Erythroblast (primary cell): ENCODE measurements at regions not wholly inside any gene's neighbourhood (a gene's known extent, or its start where the extent isn't known, plus 50 kb on each side); places are given as distances from the start of the nearest gene placed in this dataset.

Source experiments
- DNase-seq, 2 experiments: peaks; one replicate each; lab custom pipeline; 2025; lab: John Stamatoyannopoulos, UW
- GATA1 ChIP-seq: IDR thresholded peaks from 2 replicates; pipeline ENCODE4 v1.6.1; 2011; ENCODE audit warnings: low read depth, mild to moderate bottlenecking, control low read depth, low read length, moderate library complexity
- POLR2A ChIP-seq: IDR thresholded peaks from 2 replicates; pipeline ENCODE4 v1.6.1; 2011; ENCODE audit warnings: mild to moderate bottlenecking, low read length

DNA sequence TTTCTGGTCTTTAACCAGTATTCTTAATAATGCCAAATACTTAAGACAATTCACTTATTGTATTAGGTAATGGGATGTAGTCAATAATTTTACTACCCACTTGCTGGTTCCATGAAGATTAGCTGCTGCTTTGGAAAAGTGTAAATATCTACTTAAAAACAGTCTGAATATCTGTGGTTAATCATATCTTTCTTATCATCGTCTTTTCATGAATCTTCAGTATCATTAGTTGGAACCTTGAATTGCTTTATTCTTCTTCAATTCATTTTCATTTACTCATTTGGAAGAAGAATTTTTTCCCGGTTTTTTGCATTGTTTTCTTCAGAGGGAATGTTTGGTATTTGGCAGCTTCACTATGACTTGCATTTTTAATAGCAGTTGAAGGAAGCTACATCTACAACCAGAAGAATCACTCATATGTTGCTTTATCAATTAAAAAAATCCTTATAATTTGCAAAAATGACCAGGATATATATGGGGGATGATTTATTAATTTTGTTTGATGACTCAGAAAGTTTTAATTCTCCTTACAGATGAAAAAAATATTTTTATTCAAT is 1398.3 kb upstream of the CDH6 start:
- DNase-seq, result peak; percentile 61 to 65
- TF ChIP-seq GATA1 (no peak), POLR2A (no peak)

DNA sequence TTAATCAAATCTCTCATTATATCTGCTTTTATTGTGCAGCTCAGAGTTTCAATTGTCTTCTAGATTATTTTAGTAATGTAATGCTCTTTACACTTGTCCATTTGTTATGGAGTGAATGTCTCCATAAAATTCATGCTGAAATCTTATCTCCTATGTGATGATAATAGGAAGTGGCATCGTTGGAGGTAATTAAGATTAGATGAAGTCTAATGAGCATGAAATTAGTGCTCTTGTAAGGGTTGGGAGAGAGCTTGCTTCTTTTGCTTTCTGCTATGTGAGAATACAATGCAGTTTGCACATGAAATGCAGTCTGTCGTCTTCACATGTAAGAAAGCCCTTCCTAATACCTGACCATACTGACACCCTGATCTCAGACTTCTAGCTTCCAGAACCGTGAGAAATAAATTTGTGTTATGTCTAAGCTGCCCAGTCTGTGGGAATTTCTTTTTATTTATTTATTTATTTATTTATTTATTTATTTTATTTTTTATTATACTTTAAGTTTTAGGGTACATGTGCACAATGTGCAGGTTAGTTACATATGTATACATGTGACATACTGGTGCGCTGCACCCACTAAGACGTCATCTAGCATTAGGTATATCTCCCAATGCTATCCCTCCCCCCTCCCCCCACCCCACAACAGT is 1399.2 kb upstream of the CDH6 start:
- TF ChIP-seq POLR2A (no peak), GATA1 (no peak)
- peak; percentile 9 to 44 for DNase-seq

DNA sequence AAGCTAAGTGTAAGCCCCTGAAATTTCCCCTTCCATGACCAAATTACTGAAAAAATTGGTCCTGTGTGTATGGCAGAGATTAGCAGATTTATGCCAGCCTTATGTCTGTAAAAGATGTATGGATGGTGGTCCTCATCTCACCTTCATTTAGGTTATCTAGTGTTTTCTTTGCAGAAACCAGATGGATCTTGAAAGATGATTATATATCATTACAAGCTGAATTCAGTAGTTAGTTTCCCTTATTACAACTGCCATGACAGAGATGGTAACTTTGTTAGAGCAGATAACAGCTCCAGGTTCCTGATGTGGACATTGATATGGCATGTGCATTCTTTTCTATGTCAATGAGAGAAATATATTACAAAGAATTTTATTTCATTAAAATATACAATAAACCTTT is 1403.2 kb upstream of the CDH6 start:
- TF ChIP-seq POLR2A (no peak), GATA1 (no peak)
- DNase-seq, result no peak

DNA sequence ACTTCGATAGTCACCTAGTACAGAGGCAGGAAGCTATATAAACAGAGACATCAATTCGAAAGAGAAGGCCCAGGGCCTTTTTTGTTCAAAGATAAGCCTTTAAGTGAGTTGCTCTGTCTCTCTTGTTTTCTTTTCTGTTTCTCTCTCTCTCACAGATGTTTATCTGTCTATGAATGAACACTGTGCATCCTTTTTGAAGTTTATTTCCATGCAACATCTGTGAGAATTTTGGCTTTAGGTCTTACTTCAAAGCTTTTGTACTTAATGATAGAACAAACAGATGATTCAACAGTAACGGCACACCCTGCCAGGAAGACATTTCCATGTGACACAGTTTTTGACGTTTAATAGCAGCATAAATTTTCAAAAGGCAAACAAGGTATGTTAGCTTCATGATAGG is 1413.1 kb upstream of the CDH6 start:
- no peak for DNase-seq
- TF ChIP-seq POLR2A, result no peak
- TF ChIP-seq GATA1, result no peak

DNA sequence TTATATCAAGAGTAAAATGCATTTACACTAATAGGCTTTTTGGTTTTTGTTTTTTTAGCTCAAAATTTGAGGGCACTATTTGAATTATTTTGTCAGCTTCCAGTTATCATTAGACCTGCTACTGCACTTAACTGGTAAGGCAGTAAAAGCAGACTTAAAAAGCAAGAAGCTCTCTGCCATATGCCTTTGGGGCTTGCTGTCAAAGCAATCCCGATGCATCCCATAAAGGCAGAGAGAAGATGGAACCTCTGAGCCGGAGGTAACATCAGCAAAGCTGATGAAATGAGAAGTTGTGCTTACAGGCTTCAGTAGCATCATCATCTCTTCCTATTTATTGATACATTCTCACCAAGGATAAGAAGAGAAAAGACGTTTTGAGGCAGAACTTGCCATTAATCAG is 1414.3 kb upstream of the CDH6 start:
- no peak for TF ChIP-seq POLR2A
- TF ChIP-seq GATA1, result no peak

DNA sequence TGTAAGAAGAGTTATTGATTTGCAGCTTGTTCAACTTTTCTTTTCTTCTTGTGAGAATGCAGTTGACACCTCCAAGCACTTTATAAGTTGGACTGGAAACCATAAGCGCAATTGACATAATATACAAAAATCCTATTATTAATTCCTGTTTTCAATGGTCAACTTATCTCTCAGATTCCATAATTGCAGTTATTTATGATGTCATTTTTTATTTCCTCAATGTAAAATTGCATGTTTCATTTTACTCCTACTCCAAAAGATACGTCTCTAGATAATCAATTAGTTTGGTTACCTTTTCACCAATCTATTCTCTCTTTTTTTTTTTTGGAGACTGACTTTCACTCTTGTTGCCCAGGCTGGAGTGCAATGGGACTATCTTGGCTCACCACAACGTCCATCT is 1416.1 kb upstream of the CDH6 start:
- TF ChIP-seq GATA1, result no peak
- TF ChIP-seq POLR2A, result no peak
- DNase-seq, result no peak

More for the DNA sequence above, 1414.3 kb upstream of the CDH6 start:
- no peak for DNase-seq

DNA sequence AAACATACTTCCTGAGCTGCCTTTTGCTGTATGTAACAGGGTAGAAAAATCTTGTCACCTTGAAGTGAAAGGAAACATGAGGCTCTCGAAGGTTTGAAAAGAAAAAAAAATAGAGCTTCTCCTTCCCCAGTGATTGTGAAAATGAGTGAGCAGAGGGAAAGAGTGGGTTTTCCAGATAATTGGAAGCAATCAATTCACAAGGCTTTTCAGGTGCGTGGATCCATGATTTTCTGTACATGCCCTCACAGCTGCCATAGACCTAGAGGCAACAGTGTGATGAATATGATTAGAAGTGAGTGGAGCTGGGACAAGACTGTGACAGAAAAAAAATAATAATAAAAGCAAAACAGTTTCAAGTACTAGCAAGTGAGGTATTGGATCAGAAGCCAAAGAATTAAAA is 1422.5 kb upstream of the CDH6 start:
- TF ChIP-seq GATA1, result no peak
- no peak for TF ChIP-seq POLR2A
- no peak for DNase-seq

DNA sequence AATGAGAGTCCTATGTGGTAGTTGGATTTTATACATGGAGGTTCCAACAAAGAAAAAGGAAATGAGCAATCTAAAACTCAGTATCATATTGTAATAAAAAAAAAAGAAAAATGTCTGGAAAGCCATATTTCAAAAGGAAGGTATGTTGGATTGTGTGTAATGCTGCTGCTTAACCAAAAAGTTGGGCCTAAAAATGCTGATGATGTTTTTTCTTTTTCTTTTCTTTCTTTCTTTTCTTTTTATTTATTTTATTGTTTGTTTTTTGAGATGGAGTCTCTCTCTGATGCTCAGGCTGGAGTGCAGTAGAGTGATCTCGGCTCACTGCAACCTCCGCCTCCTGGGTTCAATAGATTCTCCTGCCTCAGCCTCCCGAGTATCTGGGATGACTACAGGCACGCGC is 1424.0 kb upstream of the CDH6 start:
- no peak for DNase-seq
- TF ChIP-seq GATA1 (no peak), POLR2A (no peak)

DNA sequence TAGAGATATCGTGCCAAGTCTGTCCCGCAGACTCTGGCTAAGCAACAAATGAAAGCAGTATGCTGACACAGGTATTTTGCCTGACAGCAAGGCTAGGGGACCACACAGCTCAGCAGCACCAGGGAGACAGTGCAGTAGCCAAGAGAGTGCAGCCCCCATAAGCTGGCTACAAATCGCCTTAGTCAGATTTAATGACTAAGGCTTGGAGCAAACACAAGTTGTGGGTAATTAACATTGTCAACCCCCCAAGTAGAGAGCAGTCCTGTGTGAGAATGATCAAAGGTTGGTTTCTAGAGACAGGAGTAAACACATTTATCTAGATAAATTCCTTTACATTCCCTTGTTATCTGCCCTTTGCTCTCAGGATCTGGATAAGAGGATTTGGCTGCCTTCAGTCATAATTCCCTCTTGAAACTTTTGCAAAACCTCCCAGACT is 1434.5 kb upstream of the CDH6 start:
- no peak for DNase-seq
- TF ChIP-seq GATA1, result no peak
- TF ChIP-seq POLR2A, result no peak

DNA sequence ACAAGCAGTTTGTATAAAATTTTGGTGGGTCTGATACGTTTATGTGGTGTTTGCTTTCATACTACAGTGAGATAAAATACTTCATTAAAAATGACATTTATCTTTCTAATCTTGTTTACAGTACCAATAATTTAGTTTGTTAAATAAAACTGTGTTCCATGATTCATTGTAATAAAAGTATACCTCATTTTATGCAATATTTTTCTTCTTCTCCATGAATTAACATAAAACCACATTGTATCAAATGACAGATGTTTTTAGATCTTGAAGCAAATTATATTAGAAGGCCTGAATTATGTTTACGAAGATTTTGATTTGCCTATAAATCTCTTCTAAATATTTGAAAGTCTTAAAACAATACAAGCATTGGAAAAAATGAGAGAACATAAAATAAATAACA is 1443.0 kb upstream of the CDH6 start:
- TF ChIP-seq GATA1, result no peak
- no peak for TF ChIP-seq POLR2A

DNA sequence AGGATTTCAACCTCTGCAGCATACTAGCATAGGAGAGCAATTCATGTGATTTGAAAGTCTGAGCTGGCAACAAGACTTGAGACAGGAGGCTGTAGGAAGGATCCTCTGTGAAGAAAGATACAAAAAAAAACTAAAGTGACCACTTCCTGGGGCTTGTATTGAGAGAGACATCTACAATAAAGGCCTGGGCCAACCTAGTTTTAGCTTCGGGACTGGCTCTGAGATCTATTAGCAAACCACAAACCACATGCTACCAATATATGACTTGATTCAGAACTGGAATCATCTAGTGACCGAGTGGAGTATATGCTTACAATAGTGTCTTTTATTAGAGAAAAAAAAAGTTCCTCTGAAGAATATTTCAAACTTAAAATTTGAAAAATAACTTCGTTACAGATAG is 1448.9 kb upstream of the CDH6 start:
- TF ChIP-seq GATA1, result no peak
- no peak for DNase-seq

More for the DNA sequence above, 1443.0 kb upstream of the CDH6 start:
- DNase-seq, result no peak

DNA sequence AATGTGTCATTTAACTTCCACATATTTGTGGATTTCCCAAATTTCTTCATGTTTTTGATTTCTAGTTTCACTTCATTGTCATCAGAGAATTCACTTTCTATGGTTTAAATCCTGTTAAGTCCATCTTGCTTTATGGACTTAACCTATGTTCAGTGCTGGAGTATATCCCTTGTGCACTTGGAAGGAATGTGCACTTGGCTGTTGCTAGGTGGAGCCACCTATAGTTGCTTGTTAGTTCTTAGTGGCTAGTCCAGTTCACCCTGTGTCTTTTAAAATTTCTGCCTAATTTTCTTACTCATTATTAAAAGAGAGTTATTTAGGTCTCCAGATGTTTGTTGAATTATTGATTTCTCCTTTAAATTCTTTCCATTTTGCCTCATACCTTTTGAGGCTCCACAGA is 1472.5 kb upstream of the CDH6 start:
- no peak for TF ChIP-seq POLR2A
- DNase-seq, result peak; percentile 1 to 16

DNA sequence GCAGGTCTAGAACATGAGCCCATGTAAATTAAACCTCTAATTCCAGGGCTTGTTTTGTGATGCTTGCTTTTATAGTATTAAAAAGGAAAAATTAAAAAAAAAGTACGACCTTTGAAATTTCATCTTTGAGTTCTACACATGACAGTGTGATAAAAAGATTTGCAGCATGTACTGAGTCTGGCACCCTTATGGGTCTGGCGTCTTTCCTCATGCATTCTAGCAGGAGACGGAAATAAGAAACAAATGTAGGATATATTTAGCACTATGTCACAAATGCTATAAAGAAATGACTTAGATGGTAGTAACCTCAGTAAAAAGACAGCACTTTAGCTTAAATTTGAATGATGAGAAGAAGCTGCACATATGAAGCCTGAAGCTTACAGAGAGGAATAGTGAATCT is 1474.3 kb upstream of the CDH6 start:
- DNase-seq, result no peak
- no peak for TF ChIP-seq GATA1
- no peak for TF ChIP-seq POLR2A

DNA sequence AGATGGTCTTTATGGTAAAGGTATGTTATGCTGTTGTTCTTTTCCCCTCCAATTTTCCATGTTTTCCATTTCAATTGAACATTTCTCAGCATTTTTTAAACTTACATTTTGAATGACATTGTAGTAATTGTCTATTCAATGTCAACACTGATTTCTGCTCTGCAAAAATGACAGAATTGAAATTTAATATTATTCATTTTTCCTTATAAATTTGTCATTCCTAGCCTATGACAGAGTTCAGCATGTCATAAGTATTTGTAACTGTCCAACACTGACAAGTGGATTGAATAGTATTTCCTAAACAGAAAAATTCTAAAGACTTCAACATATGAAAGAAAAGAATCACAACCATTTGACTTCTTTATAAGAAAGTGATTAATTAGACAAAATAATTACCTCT is 1478.3 kb upstream of the CDH6 start:
- TF ChIP-seq GATA1, result no peak
- no peak for TF ChIP-seq POLR2A

DNA sequence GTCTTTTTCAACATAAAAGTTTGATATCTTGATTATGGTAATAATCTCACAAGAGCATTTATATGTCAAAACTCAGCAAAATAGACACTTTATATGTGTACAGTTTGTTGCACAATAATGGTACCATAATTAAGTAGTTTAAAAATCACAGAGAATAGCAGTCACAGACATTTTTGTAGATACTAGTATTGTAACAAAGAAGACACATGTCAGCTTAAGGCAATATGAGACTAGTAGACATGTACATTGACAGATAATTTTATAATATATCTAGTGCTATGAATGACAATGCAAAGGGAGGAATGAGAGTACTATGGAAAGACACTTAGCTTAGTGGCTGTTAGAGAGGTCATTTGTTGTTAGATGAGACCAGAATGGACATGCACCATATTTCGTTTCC is 1490.6 kb upstream of the CDH6 start:
- TF ChIP-seq POLR2A (no peak), GATA1 (no peak)

More for the DNA sequence above, 1478.3 kb upstream of the CDH6 start:
- no peak for DNase-seq

DNA sequence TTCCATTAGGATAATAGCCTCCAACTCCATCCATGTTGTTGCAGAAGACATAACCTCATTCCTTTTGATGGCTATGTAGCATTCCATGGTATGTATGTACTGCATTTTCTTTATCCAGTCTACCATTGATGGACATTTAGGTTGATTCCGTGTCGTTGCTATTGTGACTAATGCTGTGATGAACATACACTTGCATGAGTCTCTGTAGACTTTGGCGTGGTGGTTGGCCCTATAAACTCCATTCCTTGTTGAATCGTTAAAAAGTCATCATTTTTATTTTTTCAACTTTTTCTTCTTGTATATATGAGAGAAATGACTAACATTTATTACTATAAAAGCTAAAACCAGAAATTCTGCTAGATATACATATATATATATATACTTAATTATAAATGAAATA is 1491.9 kb upstream of the CDH6 start:
- no peak for DNase-seq
- TF ChIP-seq POLR2A (no peak), GATA1 (no peak)

More for the DNA sequence above, 1490.6 kb upstream of the CDH6 start:
- no peak for DNase-seq
